ENCODE measurements at regions not wholly inside any gene's neighbourhood (a gene's known extent, or its start where the extent isn't known, plus 50 kb on each side); places are given as distances from the start of the nearest gene placed in this dataset.

GRCh38 chr1:80245813-80246212, 1239.3 kb upstream of the ADGRL4 start:
- H3K4me3 ChIP-seq (replicated peaks; ENCODE audit: low read depth, low read length): no peak overlapping the region
- no peak for DNase-seq (ENCODE audit: extremely low read depth, low read depth)
- no peak for TF ChIP-seq CTCF (IDR thresholded peaks at IDR 0.05; ENCODE audit: low read depth, low read length, missing control alignments)

- no peak for DNase-seq (ENCODE audit: extremely low read depth, low read depth)
- TF ChIP-seq CTCF (IDR thresholded peaks at IDR 0.05; ENCODE audit: low read depth, low read length, missing control alignments): no peak
- no peak overlapping the region for H3K4me3 ChIP-seq (replicated peaks; ENCODE audit: low read depth, low read length)
These were observed 1237.8 kb upstream of the ADGRL4 start for GRCh38 chr1:80244372-80244771.

- DNase-seq (ENCODE audit: extremely low read depth, low read depth): no peak
- no peak overlapping the region for H3K4me3 ChIP-seq (replicated peaks; ENCODE audit: low read depth, low read length)
- no peak for TF ChIP-seq CTCF (IDR thresholded peaks at IDR 0.05; ENCODE audit: low read depth, low read length, missing control alignments)
These were observed 1235.0 kb upstream of the ADGRL4 start for GRCh38 chr1:80241566-80241965.

- H3K4me3 ChIP-seq (replicated peaks; ENCODE audit: low read depth, low read length): no peak overlapping the region
- DNase-seq (ENCODE audit: extremely low read depth, low read depth): no peak
- no peak for TF ChIP-seq CTCF (IDR thresholded peaks at IDR 0.05; ENCODE audit: low read depth, low read length, missing control alignments)
These were observed 1219.0 kb upstream of the ADGRL4 start for GRCh38 chr1:80225510-80225909.

- no peak for TF ChIP-seq CTCF (IDR thresholded peaks at IDR 0.05; ENCODE audit: low read depth, low read length, missing control alignments)
- no peak for DNase-seq (ENCODE audit: extremely low read depth, low read depth)
- no peak overlapping the region for H3K4me3 ChIP-seq (replicated peaks; ENCODE audit: low read depth, low read length)
These were observed 1214.8 kb upstream of the ADGRL4 start for GRCh38 chr1:80221319-80221718.

- peak; percentile 55 for TF ChIP-seq CTCF (IDR thresholded peaks at IDR 0.05; ENCODE audit: low read depth, low read length, missing control alignments)
- H3K4me3 ChIP-seq (replicated peaks; ENCODE audit: low read depth, low read length): no peak overlapping the region
- peak; percentile 29 for DNase-seq (ENCODE audit: extremely low read depth, low read depth)
These were observed 1211.6 kb upstream of the ADGRL4 start for GRCh38 chr1:80218112-80218511.

- peak; percentile 30 for DNase-seq (ENCODE audit: extremely low read depth, low read depth)
- TF ChIP-seq CTCF (IDR thresholded peaks at IDR 0.05; ENCODE audit: low read depth, low read length, missing control alignments): peak; percentile 56
These were observed 1211.0 kb upstream of the ADGRL4 start for GRCh38 chr1:80217377-80217986.

More at GRCh38 chr1:80217377-80217986, 1211.0 kb upstream of the ADGRL4 start:
- H3K4me3 ChIP-seq (replicated peaks; ENCODE audit: low read depth, low read length): no peak overlapping the region
